ENCODE measurements at regions not wholly inside any gene's neighbourhood (a gene's known extent, or its start where the extent isn't known, plus 50 kb on each side); places are given as distances from the start of the nearest gene placed in this dataset.
"Not testable (repeated sequence)": the region's sequence is repeated elsewhere in the genome, so short reads cannot be mapped to it uniquely, and the experiment has no call there.

DNA sequence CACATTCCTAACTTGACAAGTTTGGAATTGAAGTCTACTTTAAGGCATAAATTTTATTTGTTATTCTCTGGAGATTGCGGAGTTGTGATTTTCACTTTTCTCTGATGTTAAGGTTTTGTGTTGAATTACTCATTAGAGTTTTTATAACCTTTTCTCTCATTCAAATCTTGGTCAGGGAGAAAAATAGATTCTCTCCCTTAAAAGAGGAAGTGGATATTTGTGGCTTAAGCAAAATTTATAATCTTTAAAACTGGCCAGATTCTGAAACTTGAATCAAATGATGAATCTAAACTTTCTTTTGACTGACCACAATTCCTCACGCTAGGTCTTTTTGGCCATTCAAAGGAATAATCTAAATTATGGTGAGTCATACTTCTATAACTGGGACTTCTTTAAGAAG, 361.4 kb downstream of the TEX13C start:
- no peak for DNase-seq

DNA sequence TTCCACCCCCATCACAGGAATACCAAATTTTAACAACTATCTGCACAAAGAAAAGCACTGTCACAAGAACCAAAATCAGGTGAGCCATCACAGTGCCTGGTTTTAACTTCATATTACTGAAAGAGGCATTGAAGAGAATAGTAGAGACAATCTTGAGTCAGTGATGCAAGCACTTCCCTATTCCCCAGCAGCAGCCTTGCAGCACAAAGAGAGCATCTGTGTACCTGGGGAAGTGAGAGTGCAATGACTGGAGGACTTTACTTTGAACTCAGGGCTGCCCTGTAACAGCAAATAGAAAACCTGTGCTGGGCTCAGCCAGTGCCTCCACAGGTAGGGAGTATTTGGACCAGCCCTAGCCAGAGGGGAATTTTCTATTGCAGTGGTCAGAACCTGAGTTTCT, 361.8 kb downstream of the TEX13C start:
- DNase-seq = no peak

DNA sequence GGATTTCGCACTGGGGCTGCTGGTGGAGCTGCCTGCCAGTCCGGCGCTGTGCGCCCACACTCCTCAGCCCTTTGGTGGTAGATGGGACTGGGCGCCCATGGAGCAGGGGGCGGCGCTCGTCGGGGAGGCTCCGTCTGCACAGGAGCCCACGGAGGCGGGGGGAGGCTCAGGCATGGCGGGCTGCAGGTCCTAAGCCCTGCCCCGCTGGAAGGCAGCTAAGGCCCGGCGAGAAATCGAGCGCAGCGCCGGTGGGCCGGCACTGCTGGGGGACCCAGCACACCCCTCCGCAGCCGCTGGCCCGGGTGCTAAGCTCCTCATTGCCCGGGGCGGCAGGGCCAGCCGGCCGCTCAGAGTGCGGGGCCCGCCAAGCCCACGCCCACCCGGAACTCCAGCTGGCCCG, 370.9 kb downstream of the TEX13C start:
- DNase-seq = not testable (repeated sequence)

DNA sequence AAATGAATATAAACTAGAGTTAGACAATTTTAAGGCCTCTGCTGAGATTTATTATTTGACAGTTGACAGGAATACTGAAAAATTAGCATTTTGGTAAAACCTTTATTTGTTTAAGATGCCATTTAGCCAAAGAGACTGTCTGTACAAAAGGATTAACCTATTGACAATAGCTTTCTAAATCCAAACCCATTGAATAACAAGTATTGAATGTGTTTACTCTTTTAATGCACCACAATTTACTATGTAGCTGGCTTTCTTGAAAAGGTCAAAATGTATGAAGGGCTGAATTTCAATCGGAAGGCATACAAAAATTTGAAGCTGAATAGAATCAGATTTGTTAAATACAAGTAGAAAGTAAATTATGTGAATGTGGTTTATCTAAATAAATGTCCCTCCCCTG, 374.5 kb downstream of the TEX13C start:
- DNase-seq = no peak

DNA sequence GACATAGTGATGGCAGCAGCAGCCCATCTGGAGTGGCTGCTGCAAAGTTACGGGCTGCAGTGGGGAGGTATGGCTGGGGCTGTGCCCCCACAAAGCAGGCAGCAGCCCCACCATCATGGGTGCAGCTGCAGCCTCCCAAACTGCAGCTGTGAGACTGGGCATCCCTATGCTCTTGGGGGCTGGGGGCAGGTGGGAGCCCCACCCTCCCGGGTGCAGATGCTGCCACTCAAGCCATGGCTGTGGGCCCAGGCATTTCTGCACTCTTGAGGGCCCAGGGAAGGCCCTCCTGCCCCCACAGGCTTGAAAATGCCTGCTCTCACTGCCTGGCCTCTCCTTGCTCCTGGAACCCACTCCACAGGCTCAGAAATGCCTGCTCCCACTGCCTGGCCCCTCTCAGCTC, 389.4 kb downstream of the TEX13C start:
- DNase-seq = no peak

DNA sequence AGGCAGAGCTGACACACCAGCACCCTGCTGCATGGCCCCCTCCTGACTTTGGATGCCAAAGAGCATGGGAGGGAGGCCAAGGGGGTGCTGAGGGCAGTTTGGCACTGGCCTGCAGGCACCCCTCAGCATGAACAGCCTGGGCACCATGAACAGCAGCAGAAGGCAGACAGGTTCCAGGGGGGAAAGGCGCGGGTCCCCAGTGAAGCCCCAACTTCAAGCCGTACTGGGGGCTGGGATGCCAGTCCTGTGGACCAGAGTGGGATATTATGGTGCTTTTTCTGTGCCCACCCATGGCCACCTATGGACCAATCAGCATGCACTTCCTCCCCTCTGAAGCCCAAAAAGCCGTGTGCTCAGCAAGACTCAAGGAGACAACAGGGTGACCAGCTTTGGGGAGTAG, 389.9 kb downstream of the TEX13C start:
- DNase-seq = no peak

DNA sequence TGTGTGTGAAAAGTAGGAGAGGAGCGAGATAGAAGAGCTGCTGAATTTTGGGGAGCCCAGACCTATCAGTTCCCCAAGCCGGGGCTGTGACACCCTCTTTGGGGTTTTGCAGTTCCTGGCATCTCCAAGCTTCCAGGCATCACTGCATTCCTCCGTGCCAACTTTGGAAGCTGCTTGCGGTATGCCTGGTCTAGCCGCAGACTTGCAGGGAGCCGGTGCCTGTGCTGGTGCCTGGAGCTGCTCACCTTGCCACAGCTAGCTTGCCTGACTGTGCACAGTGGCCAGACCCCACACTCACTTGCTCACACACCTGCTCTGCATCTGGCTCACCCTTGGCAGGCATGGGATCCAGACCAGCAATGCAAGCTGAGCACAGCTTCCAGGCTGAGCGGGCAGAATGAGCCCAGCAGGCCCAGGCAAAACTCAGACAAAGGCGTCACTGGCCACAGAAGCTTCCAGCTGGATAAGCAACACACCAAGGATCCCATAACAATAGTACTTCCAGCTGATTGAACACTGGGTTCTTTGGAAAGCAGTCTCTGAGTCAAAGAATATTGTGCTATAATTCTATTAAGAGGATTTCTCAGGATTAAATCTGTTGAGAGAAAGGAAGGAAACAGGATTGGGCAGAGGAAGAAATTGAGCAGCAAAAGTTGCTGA, 390.9 kb downstream of the TEX13C start:
- peak; percentile 9 for DNase-seq

DNA sequence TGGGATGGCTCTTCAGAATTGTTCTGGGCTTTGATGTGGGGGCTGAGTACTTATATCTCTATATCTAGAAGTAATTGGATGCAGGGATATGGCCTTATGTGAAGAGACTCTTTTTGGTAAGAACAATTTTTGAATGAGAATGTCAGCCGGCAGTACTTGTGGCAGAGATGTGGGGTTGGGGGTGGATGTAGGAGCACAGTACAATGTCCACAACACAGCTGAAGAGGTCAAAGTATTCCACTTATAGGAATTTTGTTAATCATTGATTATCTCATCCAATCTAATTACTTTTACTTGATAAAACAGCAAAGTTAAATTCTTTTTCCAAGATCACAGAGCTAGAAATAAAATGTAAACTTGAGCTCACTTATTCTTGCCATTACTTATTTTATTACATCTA, 391.4 kb downstream of the TEX13C start:
- no peak for DNase-seq

DNA sequence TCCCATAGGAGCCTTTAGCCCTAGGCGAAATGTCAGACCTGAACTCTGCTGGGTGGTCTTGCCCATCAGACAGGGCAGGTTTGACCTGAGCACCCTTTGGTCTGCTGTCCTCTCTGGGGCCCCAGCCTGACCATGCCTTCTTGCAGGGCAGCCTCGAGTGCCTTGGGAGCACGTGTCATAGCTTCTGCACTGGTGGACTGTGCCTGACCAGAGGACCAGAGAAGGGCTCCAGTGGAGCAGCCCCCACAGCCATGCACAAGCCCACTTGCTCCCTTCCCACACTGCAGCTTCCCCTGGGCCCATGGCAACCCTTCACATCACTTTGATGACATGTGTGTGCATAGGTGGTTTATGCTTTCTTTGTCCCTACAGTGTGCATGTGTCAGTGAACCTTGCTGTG, 394.0 kb downstream of the TEX13C start:
- no peak for DNase-seq

DNA sequence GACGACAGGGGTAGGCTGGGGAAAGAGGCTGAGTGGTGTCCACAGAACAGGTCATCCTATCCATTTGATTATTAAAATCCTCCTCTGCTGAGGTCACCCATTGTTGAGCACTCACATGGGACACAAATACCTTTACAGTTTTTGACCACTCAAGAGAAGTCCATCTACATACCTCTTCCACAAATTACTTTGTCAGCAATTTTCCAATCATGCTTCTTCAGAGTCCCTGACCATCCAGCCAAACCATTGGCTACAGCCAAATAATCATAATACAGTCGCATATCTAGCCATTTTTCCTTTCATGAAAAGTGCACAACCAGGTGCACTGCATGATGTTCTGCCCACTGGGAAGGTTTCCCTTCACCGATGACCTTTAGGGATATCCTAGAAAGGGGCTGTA, 407.4 kb downstream of the TEX13C start:
- DNase-seq = no peak

DNA sequence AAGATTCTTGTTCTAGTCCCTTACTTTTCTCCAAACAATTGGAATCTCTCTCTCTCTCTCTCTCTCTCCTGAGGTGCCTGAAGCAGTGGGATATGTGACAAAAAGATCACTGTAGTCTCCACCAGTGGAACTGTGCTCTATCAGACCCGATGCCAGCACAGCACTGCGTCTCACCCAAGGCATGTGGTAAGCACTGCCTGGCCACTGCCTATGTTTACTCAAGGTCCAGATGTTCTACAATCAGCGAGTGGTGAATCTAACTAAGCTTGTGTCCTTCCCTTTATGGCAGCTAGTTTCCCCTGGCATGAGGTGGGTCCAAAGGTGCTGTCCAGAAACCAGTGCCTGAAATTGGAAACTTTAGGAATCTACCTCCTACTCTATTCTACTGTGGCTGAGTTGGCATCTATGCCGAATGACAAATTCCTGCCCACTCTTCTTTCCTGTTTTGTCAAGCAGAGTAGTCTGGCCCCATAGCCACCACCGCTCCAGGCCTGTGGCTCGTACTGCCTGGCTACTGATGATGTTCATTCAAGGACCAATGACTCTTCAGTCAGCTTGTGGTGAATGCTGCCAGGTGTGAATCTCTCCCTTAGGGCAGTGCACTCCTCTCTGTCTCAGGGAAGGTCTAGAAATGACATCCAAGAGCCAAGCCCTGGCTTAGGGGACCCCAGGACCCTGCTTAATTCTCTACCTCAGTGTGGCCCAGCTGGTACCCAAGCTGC, 416.5 kb downstream of the TEX13C start:
- no peak for DNase-seq

DNA sequence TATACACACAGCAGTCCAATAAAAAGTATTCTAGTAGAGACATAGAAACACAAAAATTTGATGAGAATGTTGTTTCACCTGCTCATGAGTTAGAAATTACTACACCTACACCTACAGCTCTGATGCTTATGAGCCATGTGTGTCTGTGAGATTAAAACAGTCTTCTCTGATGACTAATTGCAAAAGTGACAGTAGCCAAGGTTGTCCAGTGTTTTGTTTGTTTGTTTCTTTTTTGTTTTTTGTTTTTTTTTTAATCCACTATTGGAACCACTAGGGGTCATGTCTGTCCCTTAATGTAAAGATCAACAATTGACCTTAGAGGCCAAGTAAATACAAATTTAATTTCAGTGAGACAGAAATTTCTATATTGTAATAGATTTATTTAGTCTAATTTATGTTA, 423.1 kb downstream of the TEX13C start:
- no peak for DNase-seq

DNA sequence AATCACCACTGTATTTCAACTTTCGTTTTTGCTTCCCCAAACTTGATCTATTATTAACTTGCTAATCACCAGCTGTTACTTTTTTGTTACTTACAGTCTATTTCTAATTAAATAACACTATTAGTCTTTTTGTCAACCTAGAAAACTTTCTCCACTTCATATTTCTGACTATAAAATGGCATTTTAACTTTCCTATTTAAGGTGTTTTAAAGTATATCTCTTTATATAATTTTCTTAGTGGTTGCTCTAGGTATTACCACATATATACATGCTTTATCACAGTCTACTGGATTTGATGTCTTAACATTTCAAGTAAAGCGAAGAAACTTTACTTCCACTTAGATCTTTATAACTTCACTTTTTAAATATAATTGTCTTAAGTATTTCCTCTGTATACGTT, 421.2 kb downstream of the DCAF12L2 start:
- no peak for DNase-seq

DNA sequence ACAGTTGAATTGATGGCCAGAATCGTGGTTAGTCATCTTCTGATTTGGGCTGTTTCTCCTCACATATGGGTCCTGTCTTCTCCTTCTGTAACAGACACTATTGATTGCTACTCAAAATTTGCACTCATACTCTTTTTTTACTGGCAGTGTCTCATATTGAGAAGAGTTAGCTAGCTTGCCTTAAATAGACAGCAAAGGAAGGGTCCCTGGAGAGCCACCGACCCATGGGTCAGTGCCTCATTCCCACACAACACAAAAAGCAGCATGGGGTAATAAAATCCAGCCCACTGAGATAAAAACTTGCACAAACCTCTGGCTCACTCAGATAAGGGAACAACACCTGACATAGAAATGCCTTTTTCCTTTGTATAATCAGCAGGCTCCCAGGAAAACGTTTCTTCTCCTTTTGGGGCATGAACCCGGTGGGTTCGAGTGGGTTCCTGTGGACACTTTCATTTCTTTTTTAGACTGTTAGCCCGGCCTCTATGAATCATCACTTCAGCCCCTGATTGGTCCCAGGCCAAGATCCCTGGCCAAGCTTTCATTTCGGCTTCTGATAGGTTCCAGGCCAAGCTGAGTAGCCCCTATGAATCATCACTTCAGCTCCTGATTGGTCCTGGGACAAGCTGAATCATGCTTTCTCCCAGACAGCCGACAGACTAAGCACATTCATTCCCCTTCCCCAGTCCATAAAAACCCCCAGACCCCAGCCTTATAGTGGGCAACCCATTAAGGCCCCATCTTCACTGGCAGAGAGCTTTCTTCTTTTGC, 408.1 kb downstream of the DCAF12L2 start:
- DNase-seq = no peak

DNA sequence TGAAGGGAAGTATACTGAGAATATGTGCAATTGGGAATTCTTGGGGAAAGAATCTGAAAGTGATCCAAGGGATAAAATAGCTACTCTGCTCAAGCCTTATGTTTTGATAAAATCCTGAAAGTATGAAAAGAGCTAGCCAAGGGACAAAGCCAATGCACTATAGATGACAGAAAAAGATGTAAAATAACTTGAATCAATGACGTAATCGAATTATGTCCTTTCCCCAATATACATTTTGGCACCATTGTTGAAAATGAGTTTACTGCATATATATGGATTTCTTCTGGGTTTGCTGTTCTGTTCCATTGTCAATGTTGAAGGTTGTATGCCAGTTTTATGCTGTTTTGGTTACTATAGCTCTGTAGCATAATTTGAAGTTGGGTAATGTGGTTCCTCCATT, 407.3 kb downstream of the DCAF12L2 start:
- no peak for DNase-seq

DNA sequence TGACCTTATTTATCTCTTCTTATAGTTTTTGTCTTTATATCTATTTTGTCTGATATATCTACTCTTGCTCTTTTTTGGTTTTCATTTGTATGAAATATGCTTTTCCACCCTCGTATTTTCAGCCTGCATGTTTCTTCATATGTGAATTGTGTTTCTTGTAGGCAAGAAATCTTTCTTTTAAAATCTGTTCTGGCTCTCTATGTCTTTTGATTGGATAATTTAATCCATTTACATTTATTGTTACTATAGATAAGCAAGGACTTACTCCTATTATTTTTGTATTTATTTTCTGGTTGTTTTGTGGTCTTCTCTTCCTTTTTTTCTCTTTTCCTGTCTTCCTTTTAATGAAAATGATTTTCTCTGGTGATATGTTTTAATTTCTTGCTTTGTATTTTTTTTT, 403.1 kb downstream of the DCAF12L2 start:
- no peak for DNase-seq

DNA sequence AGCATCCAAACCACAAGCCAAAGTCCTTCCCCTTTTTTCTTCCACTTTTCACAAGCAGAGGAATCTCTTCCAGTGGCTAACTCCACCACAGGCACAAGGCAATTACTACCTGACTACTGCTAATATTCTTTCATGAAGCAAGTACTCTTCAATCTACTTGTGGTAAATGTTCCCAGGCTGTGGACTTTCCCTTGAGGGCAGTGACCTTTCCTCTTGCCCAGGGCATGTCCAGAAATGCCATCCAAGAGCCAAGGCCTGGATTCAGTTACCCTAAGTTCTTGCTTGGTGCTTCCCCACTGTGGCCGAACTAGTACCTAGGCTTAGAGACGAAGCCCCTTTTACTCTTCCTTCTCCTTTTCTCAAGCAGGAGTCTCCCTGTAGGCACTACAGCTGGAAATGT, 400.7 kb downstream of the DCAF12L2 start:
- DNase-seq = no peak

DNA sequence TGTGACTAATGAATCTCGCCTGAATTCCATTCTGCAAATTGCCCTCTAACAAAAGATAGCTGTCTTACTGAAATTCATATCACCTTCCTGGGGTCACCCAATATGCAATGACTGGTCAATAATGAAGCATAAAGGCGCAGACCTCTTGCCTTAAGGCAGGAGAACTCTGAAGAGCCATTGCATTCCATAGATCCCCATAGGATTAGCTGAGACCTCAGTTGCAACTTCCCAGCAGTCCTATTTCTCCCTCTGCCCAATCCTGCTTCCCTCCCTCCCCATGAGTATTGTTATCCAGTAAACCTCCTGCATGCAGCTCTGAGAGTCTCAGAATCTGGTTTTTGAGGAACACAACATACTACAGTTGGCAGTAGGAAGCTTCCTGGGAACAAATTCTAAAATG, 396.5 kb downstream of the DCAF12L2 start:
- DNase-seq = peak; percentile 11

DNA sequence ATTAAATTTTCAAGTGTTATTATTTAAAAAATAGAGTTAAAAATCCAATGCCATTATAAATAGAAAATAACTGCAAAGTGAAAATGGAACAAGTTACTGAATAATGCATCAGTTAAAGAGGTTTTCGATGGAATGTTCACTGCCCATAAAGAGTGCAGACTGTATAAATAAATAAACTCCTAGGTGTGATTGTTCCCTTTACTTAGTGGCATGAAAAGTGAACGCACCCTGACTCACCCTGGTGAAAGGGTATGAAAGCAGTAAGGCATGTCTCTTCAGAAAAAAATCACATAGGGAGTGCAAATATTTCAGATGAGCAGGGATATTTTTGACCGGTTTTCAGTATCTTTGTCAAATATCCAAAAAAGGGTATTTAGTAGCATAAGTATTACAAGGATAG, 387.8 kb downstream of the DCAF12L2 start:
- DNase-seq = no peak

DNA sequence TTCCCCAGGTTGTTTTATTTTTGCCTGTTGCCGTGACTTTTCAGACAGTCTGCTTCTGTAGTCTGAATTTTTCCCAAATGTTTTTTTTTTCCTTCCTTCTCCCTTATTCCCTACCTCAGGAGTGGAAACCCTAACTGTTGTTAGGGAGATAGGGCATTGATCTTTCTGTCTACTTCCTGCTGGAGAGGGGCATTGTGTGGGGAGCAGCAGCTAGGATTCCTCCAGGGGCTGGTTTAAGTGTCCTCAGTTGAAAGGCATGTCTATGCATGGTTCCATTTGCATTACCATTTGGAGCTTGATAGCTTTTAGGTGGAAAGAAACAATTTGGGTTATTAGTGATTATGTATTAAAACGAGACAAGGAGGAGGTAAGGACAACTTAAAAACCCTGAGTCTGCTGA, 383.9 kb downstream of the DCAF12L2 start:
- no peak for DNase-seq

DNA sequence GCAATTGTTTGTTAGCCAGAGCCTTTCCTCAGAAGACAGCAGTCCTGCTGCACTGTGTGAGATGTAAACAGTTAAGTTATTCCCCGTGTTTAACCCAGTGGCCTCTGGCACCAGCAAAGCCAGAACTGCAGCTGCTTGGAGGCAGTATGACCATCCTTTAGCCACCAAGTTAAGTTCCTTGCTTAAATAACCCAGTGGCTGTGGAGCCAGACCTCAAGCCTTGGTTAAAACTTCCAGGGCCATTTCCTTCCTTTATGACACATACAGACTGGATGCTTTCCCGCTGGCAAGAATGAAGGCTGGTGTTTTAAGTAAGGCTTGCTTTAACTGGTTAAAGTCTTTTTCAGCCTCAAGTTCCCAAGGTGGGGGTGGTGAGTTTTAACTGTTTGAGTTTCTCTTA, 379.8 kb downstream of the DCAF12L2 start:
- DNase-seq = no peak

DNA sequence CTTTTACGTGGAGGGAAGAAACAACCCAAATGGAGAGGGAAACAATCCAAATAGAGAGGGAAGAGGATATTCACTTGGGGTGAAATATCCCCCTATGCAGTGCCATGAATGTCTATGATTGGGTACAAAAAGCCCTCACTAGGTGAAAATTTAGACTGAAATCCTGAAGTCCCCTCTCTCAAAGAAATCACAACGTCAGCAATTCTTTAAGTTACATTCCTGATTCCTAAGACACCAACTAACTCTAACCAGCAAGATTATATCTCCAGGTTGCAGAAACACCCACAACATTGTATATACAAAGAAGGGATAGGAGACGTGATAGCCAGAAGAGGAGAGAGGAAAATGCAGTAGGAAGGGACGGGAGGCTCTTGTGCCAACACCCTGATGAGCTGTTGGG, 374.3 kb downstream of the DCAF12L2 start:
- no peak for DNase-seq

DNA sequence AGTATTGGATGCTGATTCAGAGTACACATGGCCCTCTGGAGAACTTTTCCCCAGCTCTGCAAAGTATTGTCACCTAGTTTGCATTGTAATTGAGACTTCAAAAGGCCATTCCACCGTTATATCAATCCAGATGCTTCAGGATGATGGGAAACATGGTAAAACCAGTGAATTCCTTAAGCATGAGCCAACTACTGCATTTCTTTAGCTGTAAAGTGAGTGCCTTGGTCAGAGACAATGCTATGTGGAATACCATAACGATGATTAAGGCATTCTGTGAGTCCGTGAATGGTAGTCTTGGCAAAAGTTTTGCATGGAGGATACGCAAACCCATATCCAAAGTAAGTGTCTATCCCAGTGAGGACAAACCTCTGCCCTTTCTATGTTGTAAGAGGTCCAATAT, 355.2 kb downstream of the DCAF12L2 start:
- no peak for DNase-seq

DNA sequence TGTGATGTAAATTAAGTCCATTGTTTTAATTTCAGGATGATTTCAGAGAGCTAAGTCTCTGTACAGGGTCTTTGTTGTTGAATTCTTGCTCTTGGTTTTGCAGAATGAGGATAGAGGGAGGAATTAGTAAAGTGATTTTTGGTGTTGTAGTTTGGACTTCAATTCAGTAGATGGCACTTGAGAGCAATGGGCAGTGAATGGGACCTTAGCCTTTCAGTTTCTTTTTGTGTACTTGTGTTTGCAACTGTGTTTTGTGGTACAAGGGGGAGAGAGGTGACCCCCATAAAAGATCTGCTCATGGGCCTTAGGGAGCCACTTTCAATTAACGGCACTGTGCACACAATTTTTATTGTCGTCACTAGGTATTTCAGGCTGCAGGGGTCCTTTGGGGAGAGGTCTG, 340.0 kb downstream of the DCAF12L2 start:
- no peak for DNase-seq
